Stimulated activated CD8-positive, alpha-beta memory T cell treated with anti-CD3 and anti-CD28 coated beads, Interleukin-4, amount 100 ng/mL, for 4 hours (primary cell): ENCODE measurements at regions not wholly inside any gene's neighbourhood (a gene's known extent, or its start where the extent isn't known, plus 50 kb on each side); places are given as distances from the start of the nearest gene placed in this dataset.
"Not testable (repeated sequence)": the region's sequence is repeated elsewhere in the genome, so short reads cannot be mapped to it uniquely, and the experiment has no call there.

Experiments used
- DNase-seq, 2 donors: peaks; one replicate each; pipeline ENCODE4 v3.0.0-alpha.2; 2020; ENCODE audit warnings: low read depth in 2 of 2, low spot score in 1 of 2

DNA sequence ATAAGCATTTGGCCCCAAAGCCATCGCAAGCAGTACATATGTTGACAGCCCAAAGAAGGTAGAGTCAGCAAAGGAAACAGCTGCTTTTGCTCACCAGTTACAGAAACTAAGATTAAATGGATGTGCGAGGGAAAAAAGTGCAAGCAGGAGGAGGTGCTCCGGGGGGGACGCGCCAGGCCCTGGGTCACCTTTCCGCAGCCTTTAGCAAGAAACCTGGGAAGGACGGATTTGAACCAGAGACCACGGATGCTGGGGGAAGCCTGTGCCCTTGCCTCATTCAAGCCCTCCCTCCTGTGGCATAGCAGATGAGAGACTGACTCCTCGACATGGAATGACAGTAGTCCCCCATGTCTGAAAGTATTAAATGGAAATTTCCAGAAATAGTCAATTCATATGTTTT, 405.6 kb upstream of the PRKCQ start:
- DNase-seq: no peak

DNA sequence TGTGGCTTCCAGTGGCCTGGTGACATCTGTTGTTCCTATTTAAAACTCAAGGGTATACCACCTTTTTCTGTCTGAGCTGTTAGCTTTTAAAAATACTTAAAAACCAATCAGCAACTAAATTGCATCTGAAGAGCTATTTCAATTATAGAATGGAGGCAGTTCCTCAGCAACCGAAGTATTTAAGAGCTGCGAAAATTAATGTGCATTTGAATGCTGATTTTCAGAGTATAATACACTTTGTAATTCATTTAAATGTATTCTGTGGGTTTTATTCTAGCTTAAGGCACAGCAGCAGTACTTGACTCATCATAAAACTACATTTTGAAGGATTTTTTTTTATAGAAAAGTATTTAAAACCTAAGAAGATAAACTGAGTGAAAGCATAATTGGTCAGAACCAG, 404.9 kb upstream of the PRKCQ start:
- no peak for DNase-seq

DNA sequence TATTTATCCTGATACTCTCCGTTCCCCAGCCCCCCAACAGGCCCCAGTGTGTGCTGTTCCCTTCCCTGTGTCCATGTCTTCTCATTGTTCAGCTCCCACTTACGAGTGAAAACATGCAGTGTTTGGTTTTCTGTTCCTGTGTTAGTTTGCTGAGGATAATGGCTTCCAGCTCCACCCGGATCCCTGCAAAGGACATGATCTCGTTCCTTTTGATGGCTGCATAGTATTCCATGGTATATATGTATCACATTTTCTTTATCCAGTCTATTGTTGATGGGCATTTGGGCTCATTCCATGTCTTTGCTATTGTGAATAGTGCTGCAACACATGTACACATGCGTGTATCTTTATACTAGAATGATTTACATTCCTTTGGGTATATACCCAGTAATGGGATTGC, 403.9 kb upstream of the PRKCQ start:
- not testable (repeated sequence) for DNase-seq

DNA sequence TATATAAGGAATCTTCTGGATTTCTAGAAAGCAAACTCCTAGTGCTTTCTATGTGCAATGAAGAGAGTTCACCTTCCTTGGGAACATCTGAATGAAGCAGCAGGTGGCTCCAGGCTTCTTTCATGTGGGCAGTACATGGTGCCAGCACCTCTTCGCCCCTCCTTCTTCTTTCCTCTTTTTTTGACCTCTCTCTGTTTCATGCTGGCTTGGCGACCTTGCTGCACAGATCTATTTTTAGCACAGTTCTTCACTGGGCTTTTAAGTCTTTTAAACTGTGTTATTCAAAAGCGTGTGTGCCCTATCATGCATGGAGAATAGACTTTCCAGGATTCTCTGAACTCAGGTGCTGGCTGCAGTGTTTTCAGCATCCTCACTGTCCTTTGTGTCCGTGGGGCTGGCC, 400.3 kb upstream of the PRKCQ start:
- DNase-seq: no peak

DNA sequence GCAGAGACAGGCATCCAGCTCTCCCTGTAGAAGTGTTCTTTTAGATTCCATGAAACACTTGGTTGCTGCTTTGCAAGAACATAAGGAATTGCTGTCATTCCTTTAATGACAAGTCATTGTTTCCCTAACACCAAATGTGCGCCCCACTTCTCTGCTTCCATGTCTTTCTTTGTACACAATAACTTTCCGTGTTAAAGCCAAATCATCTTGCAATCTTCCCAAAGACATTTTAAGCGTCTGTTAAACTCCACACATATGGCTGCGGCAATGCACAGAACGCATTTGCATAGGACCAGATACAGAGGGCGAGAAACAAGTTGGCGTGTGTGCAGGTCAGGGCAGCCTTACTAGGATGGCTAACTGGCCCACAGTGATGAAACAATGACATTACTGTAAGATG, 399.3 kb upstream of the PRKCQ start:
- DNase-seq: no peak

DNA sequence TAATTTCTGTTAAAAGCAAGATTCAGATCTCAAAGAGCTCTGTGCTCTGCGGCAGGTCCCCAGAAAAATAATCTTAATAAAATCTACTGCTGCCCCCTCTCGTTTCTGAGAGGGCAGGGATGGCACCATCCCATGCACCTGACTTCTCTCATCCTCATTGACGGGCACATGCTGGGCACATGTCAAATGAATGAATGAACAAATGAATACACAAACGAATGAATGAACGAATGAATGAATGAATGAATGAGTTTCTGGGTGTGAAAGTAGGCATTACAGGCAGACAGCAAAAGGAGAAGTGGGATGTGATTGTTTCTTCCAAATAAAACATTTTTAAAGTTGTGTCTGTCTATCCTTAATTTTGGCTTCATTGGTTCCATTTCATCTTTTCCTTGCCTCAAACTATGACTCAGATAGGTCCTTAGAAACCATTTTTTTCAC, 398.1 kb upstream of the PRKCQ start:
- DNase-seq: no peak

DNA sequence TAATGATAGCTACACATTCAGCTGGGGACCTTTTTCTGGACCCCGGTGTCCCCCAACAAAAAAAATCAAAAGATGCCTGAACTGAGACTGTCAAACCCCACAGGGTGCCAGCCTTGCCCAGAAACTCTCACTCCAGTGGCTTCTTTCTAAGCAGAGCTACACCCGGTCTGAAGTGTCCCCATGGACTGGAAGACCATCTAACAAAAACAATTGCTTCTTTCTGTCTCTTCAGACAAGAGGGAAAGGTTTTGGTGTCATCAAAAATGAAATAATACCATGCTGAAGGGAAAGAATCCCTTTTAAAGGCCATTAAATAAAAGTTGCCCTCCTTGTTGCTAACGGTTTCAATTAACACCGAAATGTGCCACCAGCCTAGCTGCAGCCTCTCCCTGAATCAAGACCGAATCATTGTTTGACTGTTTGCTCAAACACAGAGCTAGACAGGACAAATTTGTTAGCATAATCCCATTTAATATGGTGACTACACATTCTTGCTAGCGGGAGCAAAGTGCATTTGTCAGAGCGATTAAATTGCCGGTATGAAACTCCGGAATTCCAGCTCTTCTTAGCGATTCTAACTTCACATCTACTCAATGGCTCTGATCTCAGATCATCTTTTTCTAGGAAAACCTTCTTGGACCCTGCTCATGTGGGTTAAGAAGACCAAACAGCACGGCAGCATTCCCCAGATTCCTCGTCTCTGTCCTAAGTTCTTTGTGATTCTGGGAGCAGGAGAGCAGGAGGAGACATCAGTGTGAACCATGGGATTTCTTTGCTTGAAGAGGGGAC, 397.5 kb upstream of the PRKCQ start:
- DNase-seq: no peak

DNA sequence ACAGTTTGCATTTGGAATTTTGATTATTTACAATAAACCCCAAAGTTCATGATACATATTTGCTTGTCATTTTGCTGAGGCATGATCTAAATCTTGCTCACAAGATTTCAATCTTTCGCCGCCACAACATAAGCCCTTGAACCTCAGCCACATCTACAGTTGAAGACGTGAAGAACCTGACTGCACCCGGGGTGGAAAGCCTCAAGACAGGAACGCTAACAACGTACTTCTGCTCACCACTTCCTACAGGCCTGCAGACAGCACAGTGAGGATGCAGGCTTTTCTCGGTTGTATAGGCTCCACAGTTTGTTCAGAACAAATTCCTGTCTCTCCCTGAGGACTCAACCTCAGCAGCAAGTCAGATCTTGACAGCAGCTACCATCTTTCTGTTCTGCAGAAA, 393.8 kb upstream of the PRKCQ start:
- DNase-seq: no peak

DNA sequence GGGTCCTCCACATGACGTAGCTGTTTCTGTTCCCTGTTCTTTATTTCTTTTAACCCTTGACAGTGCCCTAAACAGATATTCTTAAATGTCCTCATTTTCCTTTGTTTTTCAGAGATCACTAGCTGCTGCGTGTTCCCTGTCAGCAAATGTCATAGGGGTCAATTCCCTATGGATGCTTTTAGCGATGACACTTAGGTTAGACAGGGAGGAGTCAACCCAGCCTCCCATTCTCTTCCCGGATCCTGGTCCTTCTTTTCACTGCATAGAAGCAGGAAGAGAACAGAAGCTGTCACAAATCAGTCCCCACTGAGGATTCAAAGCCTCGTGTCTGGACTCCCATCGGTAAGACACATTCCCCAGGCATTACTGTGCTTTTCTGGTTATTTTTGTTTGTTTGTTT, 392.1 kb upstream of the PRKCQ start:
- DNase-seq: no peak

DNA sequence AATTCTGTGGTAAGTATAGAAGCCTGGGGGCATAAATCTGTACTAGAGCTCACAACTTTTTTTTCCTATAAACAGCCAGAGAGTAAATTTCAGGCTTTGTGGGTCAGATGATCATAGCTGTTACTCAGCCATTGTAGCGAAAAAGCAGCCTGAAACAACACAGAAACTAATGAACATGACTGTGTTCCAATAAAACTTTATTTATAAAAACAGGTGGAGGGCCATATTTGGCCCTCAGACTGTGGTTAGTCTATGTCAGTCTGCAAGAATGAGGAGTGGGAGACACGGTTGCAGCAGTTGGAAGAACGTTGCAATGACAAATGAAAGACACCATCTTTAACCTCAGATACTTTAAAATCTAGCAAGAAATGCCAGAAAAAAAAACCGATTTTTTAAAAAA, 389.6 kb upstream of the PRKCQ start:
- no peak for DNase-seq

DNA sequence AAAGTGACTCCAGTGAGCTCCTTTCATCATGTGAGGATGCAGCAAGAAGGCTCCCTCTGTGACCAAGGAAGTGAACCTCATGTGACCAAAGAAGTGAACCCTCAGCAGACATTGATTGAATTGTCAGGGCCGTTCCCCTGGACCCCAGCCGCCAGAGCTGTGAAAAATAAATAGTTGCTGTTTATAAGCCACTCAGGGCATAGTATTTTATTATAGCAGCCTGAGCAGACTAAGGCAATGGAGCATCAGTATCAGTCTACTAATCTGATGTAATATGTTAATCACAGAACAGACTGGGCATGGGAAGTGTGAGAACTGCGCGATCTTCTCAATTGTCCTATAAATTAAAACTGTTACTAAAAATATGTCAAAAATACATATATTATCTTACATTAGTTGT, 384.5 kb upstream of the PRKCQ start:
- DNase-seq: no peak

DNA sequence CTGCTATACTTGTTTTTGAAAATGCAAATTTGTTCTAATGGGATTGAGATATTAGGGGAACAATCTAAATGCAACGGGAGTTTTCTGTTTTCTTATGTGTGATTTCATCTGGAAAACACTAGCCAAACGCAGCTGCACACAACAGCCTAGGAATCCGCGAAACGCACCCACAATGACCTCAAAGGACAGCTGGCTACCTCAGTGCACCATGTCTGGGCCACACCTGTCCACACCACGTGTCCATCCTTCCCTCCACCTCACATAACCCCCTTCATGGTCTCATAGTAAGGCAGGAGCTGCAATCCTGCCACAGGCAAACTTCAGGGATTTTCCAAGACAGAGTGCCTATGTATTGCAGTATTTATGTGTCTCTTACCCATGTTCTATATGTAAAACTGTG, 382.5 kb upstream of the PRKCQ start:
- DNase-seq: no peak

DNA sequence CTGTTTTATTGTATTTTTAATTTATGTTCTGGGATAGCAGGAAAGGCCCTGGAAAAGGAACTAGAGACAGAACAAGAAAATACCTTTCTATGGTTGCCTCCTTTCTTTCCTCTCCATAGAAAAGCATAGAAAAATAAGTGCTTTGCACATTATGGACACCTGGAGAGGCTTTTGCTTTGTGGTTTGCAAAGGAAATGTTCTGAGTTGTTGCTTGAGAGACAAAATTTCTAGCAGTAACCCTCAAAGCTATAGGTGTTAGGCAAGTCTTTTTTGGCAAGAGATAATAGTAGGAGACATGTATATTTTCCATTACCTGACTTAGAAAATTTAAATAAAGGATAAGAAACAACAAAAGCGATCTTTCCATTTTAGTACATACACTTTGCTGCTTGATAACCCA, 378.6 kb upstream of the PRKCQ start:
- no peak for DNase-seq

DNA sequence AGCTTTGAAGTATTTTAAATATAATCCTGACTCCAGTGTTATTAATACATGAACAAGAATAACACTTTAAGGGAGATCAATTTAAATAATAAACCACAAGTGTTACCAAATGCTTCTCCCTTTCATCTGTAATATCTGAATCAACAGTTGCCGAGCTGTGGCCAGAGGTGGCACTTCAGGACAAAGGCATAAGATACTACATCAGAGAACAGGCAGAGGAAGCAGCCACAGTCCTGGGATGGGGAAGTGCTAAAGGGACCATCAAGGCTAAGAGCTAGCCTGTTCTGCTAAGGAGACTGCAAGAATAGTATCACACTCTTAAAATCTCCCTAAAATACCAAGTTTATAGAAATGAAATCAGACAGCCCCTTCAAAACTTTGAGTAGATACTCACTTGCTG, 378.2 kb upstream of the PRKCQ start:
- DNase-seq: no peak

DNA sequence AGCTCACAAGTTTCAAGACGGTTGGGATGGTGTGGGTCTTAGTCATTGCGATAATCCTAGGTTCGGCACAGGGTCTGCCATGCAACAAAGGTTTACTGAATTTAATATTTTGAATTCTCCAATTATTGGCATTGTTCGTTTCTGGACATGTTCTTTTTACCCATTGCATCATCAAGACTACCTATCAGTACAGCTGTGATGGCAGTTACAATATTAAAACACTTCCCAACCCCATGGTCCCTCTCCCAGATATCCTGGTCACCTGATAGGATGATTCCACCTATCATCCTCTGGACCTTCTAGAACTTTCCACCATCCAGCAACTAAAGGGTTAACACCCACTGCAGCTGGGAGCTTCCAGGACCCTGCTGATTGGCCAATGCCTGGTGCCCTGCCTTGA, 377.8 kb upstream of the PRKCQ start:
- DNase-seq: no peak

DNA sequence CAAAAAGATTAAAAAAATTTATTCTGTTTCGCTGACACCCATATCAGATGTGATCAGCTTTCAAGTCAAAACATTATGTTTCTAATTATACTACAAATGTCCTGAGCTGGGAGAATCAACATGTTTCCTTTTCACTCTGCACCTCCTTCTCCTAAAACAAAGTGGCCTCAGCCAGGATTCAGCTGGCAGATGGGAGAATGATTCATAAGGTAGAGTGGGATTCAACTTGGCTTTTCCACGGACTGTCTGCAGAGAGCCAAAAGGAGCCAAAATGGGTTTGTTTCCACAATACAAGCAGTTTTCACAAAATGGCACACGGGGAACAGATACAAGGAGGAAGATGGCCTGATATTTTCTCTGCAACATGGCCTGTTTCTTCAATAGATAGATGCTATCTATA, 376.5 kb upstream of the PRKCQ start:
- no peak for DNase-seq

DNA sequence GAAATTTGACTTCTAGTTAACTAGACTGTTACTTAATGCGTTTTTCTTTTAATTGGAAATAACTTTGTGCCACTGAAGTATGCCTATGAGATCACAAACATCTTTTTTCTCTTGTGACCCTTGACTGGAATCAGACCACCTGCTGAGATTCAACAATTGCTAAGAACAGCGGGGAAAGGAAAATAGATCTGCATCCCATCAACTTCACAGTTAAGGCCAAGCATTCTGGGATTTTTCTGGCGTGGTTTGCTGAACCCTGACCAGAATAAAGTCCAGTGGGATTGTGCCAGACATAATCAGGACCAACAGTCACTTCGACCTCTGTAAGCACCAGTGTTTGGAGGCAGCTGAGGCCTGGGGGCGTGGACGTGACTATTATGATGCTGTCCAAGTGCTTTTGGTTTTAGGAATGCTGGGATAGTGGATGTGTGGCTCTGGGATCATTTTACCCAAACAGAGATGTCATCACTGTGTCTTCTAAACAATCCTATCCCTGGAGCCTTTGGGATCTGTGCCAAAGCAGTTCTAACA, 373.3 kb upstream of the PRKCQ start:
- DNase-seq: no peak

DNA sequence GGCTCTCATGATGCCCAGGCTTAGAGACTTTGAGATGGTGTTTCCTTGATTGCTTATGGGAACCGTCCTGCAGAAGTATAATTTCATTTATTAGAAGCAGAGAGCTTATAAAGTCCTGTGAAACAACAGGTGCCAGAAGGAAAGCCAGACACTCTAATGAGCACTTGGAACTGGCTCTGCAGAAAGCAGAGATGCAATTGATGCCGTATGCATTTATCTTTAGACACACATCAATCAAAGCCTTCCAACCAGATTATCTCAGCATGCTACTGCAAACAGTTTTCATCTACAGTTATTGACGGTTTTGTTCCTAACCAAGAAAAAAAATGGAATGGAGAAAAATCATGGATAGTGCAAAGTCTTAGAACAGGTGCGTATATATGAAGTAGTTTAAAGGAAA, 371.7 kb upstream of the PRKCQ start:
- DNase-seq: no peak

DNA sequence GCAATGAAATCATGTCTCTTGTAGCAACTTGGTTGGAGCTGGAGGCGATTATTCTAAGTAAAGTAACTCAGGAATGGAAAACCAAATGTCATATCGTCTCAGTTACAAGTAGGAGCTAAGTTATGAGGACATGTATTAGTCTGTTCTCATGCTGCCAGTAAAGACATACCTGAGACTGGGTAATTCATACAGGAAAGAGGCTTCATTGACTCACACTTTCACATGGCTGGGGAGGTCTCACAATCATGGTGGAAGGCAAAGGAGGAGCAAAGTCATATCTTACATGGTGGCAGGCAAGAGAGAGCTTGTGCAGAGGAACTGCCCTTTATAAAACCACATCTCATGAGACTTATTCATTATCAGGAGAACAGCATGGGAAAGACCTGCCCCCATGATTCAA, 370.1 kb upstream of the PRKCQ start:
- no peak for DNase-seq

DNA sequence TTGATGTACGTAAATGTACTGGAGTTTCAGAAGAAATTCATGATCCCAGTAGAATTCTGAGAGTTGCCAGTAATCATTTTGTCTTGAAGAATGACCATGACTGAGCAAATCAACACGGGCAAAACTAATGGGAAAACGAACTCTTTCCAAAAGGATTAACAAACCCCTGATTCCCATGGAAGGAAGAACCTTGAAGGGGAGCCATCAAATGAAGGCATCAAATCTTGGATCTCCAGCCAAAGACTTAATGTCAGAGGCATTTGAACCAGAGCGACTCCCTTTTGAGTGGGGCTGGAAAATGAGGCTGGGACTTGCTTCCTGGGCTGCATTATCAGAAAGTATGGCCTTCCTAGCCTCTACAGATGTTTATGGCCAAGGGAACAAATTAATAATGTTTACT, 364.4 kb upstream of the PRKCQ start:
- no peak for DNase-seq

DNA sequence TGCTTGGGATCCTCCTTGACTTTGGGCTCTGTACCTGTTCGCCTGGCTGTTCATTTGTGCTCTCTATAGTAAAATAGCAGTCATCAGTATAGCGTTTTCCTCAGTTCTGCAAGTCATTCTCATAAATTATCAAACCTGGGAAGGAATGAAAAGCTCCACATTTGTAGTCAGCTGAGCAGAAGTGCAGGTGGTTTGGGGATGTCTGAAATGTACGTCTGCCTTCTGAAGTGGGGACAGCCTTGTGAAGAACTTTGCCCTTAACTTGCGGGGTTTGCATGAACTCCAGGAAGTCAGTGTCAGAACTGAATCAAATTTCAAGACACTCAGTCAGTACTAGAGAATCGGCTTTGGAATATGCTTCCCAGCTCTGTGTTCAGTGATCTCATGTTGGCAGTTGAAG, 358.3 kb upstream of the PRKCQ start:
- no peak for DNase-seq

DNA sequence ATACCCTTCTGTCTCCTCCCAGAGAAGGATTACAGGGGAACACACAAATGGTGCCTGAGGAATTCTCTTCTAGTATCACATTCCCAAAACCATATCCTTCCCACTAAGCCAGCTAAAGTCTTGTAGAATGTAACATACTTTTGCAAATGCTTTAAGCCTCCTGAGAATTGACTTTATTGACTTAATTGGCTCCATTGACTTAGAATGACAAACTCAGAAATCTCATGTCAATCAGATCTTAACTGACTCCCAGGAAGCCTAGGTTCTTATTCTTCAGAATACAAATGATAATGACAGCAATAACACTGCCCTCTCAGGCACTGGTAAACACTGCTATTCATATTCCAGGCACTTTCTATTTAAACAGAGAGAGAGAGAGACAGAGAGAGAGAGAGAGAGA, 356.9 kb upstream of the PRKCQ start:
- no peak for DNase-seq

DNA sequence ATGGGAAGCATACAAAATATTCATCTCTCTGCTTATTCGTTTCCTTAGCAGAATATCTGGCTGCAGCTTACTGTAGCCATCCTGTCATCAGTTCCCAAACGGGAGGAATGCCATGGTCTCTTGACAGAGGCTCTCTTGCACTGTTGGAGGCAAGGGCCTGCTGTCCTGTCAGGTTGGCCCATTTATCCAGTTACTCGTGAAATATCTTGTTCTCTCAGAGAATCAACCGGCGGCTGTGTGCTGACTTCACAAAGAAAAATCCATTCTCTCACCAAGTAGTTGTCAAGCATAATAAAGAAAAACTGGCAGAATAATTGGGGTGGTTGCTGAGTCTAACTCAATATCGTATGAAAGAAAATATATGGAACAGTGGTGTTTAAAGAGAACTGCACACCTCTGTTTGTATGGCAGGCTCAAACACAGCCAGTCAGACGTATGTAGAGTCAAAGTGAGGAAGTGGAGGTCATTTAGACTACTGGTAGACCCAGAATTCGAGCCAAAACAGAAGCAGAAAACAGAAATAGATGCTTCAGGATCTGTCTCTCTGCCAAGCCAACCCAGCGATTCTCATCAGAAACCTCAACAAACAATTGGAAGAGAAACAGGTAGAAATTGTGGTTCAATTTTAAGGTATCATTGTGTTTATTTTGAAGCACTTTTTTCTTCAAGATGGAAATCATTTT, 349.2 kb upstream of the PRKCQ start:
- no peak for DNase-seq
